ENCODE measurements at regions not wholly inside any gene's neighbourhood (a gene's known extent, or its start where the extent isn't known, plus 50 kb on each side); places are given as distances from the start of the nearest gene placed in this dataset.

- Histone ChIP-seq H3K9me3 (ENCODE audit: insufficient read depth, low read depth) (no peaks in the 10 kb centered on the region), H3K4me1 (replicated peaks; ENCODE audit: insufficient read depth) (no peaks in the 10 kb centered on the region), H3K27ac (no peak overlapping the region), H2AFZ (no peak overlapping the region), H3K9me2 (ENCODE audit: insufficient read depth) (no peaks in the 10 kb centered on the region), H3K4me3 (no peak overlapping the region), H4K20me1 (ENCODE audit: insufficient read depth) (no peaks in the 10 kb centered on the region), H3F3A (ENCODE audit: insufficient read depth, low read depth) (no peaks in the 10 kb centered on the region), H3K4me2 (no peak overlapping the region), H3K27me3 (ENCODE audit: insufficient read depth, low read depth) (no peaks in the 10 kb centered on the region), H3K36me3 (ENCODE audit: low read depth) (no peaks in the 10 kb centered on the region), H3K79me2 (ENCODE audit: low read depth) (no peaks in the 10 kb centered on the region)
- no peak for TF ChIP-seq EZH2 (IDR thresholded peaks at IDR 0.05; ENCODE audit: low read depth)
- TF ChIP-seq CTCF (conservative IDR thresholded peaks at IDR 0.05), result no peak
- BruUV-seq (replicated peaks), result no TSS peak
- CTCF ChIA-PET, result no interaction called here
- intact Hi-C loops (cut with micrococcal nuclease; ENCODE audit: unreplicated experiment), result no loop called here
- no peak for DNase-seq
- POLR2A ChIA-PET (ENCODE audit: unreplicated experiment), result no interaction called here
Observed at GRCh38 chr1:72847651-72848050, 565.3 kb upstream of the NEGR1 start.

GRCh38 chr1:72846476-72847278 lies 564.3 kb upstream of the NEGR1 start:
- CTCF ChIA-PET, result no interaction called here
- Histone ChIP-seq H3K4me3 (no peak overlapping the region), H3F3A (ENCODE audit: insufficient read depth, low read depth) (no peaks in the 10 kb centered on the region), H3K36me3 (ENCODE audit: low read depth) (no peaks in the 10 kb centered on the region), H3K9me3 (ENCODE audit: insufficient read depth, low read depth) (no peaks in the 10 kb centered on the region), H3K4me2 (no peak overlapping the region), H2AFZ (no peak overlapping the region), H3K9me2 (ENCODE audit: insufficient read depth) (no peaks in the 10 kb centered on the region), H3K27ac (no peak overlapping the region), H3K79me2 (ENCODE audit: low read depth) (no peaks in the 10 kb centered on the region), H3K4me1 (replicated peaks; ENCODE audit: insufficient read depth) (no peaks in the 10 kb centered on the region), H3K27me3 (ENCODE audit: insufficient read depth, low read depth) (no peaks in the 10 kb centered on the region), H4K20me1 (ENCODE audit: insufficient read depth) (no peaks in the 10 kb centered on the region)
- intact Hi-C loops (cut with micrococcal nuclease; ENCODE audit: unreplicated experiment), result no loop called here
- DNase-seq, result no peak
- TF ChIP-seq EZH2 (IDR thresholded peaks at IDR 0.05; ENCODE audit: low read depth) (no peak), CTCF (conservative IDR thresholded peaks at IDR 0.05) (no peak)
- POLR2A ChIA-PET (ENCODE audit: unreplicated experiment), result no interaction called here
- no TSS peak for BruUV-seq (replicated peaks)

- BruUV-seq (replicated peaks), result no TSS peak
- POLR2A ChIA-PET (ENCODE audit: unreplicated experiment), result no interaction called here
- Histone ChIP-seq H3K79me2 (ENCODE audit: low read depth) (no peaks in the 10 kb centered on the region), H3K4me3 (no peak overlapping the region), H3K4me2 (no peak overlapping the region), H3K27ac (no peak overlapping the region), H4K20me1 (ENCODE audit: insufficient read depth) (no peaks in the 10 kb centered on the region), H3K9me2 (ENCODE audit: insufficient read depth) (no peaks in the 10 kb centered on the region), H2AFZ (no peak overlapping the region), H3K27me3 (ENCODE audit: insufficient read depth, low read depth) (no peaks in the 10 kb centered on the region), H3K9me3 (ENCODE audit: insufficient read depth, low read depth) (no peaks in the 10 kb centered on the region), H3F3A (ENCODE audit: insufficient read depth, low read depth) (no peaks in the 10 kb centered on the region), H3K36me3 (ENCODE audit: low read depth) (no peaks in the 10 kb centered on the region), H3K4me1 (replicated peaks; ENCODE audit: insufficient read depth) (no peaks in the 10 kb centered on the region)
- intact Hi-C loops (cut with micrococcal nuclease; ENCODE audit: unreplicated experiment), result no loop called here
- CTCF ChIA-PET, result no interaction called here
- DNase-seq, result no peak
- TF ChIP-seq CTCF (conservative IDR thresholded peaks at IDR 0.05) (no peak), EZH2 (IDR thresholded peaks at IDR 0.05; ENCODE audit: low read depth) (no peak)
Observed at GRCh38 chr1:72845981-72846380, 563.6 kb upstream of the NEGR1 start.

All from PC-9 (cell line).